BLaER1 treated with 17β-estradiol and CSF1 and Interleukin-3, amounts not matched to agents 10 nM and 100 nM (cell line): ENCODE measurements at regions not wholly inside any gene's neighbourhood (a gene's known extent, or its start where the extent isn't known, plus 50 kb on each side); places are given as distances from the start of the nearest gene placed in this dataset.

Experiments used
- H3K27ac ChIP-seq, 11 experiments: shearing (Covaris generic); formaldehyde crosslinking; 2 replicates each; pipeline ENCODE4 v1.8.1; 2022
- H3K27me3 ChIP-seq, 11 experiments: shearing (Covaris generic); formaldehyde crosslinking; 2 replicates each; pipeline ENCODE4 v1.8.1; 2022
- H3K36me3 ChIP-seq, 11 experiments: shearing (Covaris generic); formaldehyde crosslinking; 2 replicates each; pipeline ENCODE4 v1.8.1; 2022
- H3K4me1 ChIP-seq, 10 experiments: shearing (Covaris generic); formaldehyde crosslinking; 2 replicates each; pipeline ENCODE4 v1.8.1; 2022
- H3K4me2 ChIP-seq, 11 experiments: shearing (Covaris generic); formaldehyde crosslinking; 2 replicates each; pipeline ENCODE4 v1.8.1; 2022
- H3K4me3 ChIP-seq, 10 experiments: shearing (Covaris generic); formaldehyde crosslinking; 2 replicates each; pipeline ENCODE4 v1.8.1; 2022
- H3K9ac ChIP-seq, 11 experiments: shearing (Covaris generic); formaldehyde crosslinking; 2 replicates each; pipeline ENCODE4 v1.8.1; 2022
- H3K9me3 ChIP-seq, 11 experiments: shearing (Covaris generic); formaldehyde crosslinking; replicated peaks in 1 of 11; 2 replicates each; pipeline ENCODE4 v1.8.1; 2022
- H4K20me1 ChIP-seq, 11 experiments: shearing (Covaris generic); formaldehyde crosslinking; 2 replicates each; pipeline ENCODE4 v1.8.1; 2022
- Cebpa-rat ChIP-seq, 11 experiments: shearing (Covaris generic); IDR thresholded peaks; 2 replicates each; pipeline ENCODE4 v1.8.1; 2022

- Histone ChIP-seq H3K27ac (peak overlapping the region in 6 of 11 experiments; percentile 23 to 54 (median 38); a peak in 8 of 22 replicates), H3K4me2 (peak overlapping the region in 7 of 11 experiments; percentile 14 to 71 (median 52); a peak in 13 of 22 replicates)
- TF ChIP-seq Cebpa-rat (IDR thresholded peaks at IDR 0.05): no peak
Measured at GRCh38 chr20:23197836-23198235, 111.7 kb upstream of the CD93 start.

GRCh38 chr20:23195636-23196035 is 109.5 kb upstream of the CD93 start:
- peaks cover 0 to 7% (median 0%) of the 10 kb centered on the region in 11 experiments; a peak in 1 of 22 replicates for H3K36me3 ChIP-seq
- peaks cover 0 to 35% (median 14%) of the 10 kb centered on the region in 11 experiments; a peak in 18 of 22 replicates for H3K9me3 ChIP-seq
- H4K20me1 ChIP-seq: no peaks in the 10 kb centered on the region
- H3K4me1 ChIP-seq: peaks cover 0 to 66% (median 48%) of the 10 kb centered on the region in 10 experiments; a peak in 14 of 20 replicates
- peak overlapping the region in 10 of 11 experiments; percentile 2 to 77 (median 62); a peak in 16 of 22 replicates for H3K27ac ChIP-seq
- H3K27me3 ChIP-seq: no peaks in the 10 kb centered on the region
- H3K9ac ChIP-seq: 0 out of 22 replicates have a peak overlapping the region, but pooled peaks of 1 of the 11 experiments have one; percentile 2
- H3K4me2 ChIP-seq: peak overlapping the region in 3 of 11 experiments; percentile 19 to 55 (median 19); a peak in 5 of 22 replicates
- TF ChIP-seq Cebpa-rat (IDR thresholded peaks at IDR 0.05): peak in 1 of 11 experiments; percentile 57; a peak in 1 of 22 replicates
- no peak overlapping the region; a peak in 1 of 20 replicates for H3K4me3 ChIP-seq

More at GRCh38 chr20:23197836-23198235, 111.7 kb upstream of the CD93 start:
- no peak overlapping the region for H3K4me3 ChIP-seq
- peaks cover 0 to 35% (median 14%) of the 10 kb centered on the region in 11 experiments; a peak in 18 of 22 replicates for H3K9me3 ChIP-seq
- H3K9ac ChIP-seq: no peak overlapping the region
- H3K4me1 ChIP-seq: peaks cover 0 to 87% (median 59%) of the 10 kb centered on the region in 10 experiments; a peak in 14 of 20 replicates
- H3K27me3 ChIP-seq: no peaks in the 10 kb centered on the region
- no peaks in the 10 kb centered on the region for H4K20me1 ChIP-seq
- H3K36me3 ChIP-seq: peaks cover 0 to 7% (median 0%) of the 10 kb centered on the region in 11 experiments; a peak in 1 of 22 replicates

- peak overlapping the region in 7 of 11 experiments; percentile 8 to 75 (median 55); a peak in 13 of 22 replicates for H3K4me2 ChIP-seq
- peak overlapping the region in 1 of 11 experiments; percentile 19; a peak in 1 of 22 replicates for H3K9ac ChIP-seq
Measured at GRCh38 chr20:23193801-23194384, 107.8 kb upstream of the CD93 start.

GRCh38 chr20:23192469-23192868 is 106.3 kb upstream of the CD93 start:
- Histone ChIP-seq H3K9me3 (peaks cover 0 to 35% (median 14%) of the 10 kb centered on the region in 11 experiments; a peak in 18 of 22 replicates), H3K4me2 (no peak overlapping the region), H3K4me1 (peaks cover 0 to 53% (median 20%) of the 10 kb centered on the region in 10 experiments; a peak in 13 of 20 replicates), H3K27ac (no peak overlapping the region), H4K20me1 (no peaks in the 10 kb centered on the region), H3K4me3 (no peak overlapping the region), H3K36me3 (peaks cover 0 to 7% (median 0%) of the 10 kb centered on the region in 11 experiments; a peak in 1 of 22 replicates), H3K9ac (no peak overlapping the region), H3K27me3 (no peaks in the 10 kb centered on the region)
- TF ChIP-seq Cebpa-rat (IDR thresholded peaks at IDR 0.05): no peak

More at GRCh38 chr20:23193801-23194384, 107.8 kb upstream of the CD93 start:
- H3K9me3 ChIP-seq: peaks cover 0 to 35% (median 14%) of the 10 kb centered on the region in 11 experiments; a peak in 18 of 22 replicates
- no peaks in the 10 kb centered on the region for H4K20me1 ChIP-seq
- TF ChIP-seq Cebpa-rat (IDR thresholded peaks at IDR 0.05): no peak
- peaks cover 0 to 65% (median 32%) of the 10 kb centered on the region in 10 experiments; a peak in 14 of 20 replicates for H3K4me1 ChIP-seq
- H3K4me3 ChIP-seq: peak overlapping the region in 2 of 10 experiments; percentile 13 to 25; a peak in 2 of 20 replicates
- H3K27ac ChIP-seq: peak overlapping the region in 9 of 11 experiments; percentile 26 to 77 (median 58); a peak in 15 of 22 replicates
- H3K36me3 ChIP-seq: peaks cover 0 to 7% (median 0%) of the 10 kb centered on the region in 11 experiments; a peak in 1 of 22 replicates
- H3K27me3 ChIP-seq: no peaks in the 10 kb centered on the region

- Histone ChIP-seq H3K36me3 (no peaks in the 10 kb centered on the region), H3K4me3 (no peak overlapping the region), H3K9ac (no peak overlapping the region), H4K20me1 (no peaks in the 10 kb centered on the region), H3K27ac (no peak overlapping the region), H3K4me1 (peaks cover 0 to 43% (median 20%) of the 10 kb centered on the region in 10 experiments; a peak in 13 of 20 replicates), H3K27me3 (no peaks in the 10 kb centered on the region), H3K4me2 (peak overlapping the region in 2 of 11 experiments; percentile 16 to 26; a peak in 3 of 22 replicates), H3K9me3 (peaks cover 0 to 30% (median 4%) of the 10 kb centered on the region in 11 experiments; a peak in 9 of 22 replicates)
- TF ChIP-seq Cebpa-rat (IDR thresholded peaks at IDR 0.05): no peak
Measured at GRCh38 chr20:23190557-23190956, 104.4 kb upstream of the CD93 start.

GRCh38 chr20:23189854-23190253 is 103.7 kb upstream of the CD93 start:
- H3K4me2 ChIP-seq: peak overlapping the region in 3 of 11 experiments; percentile 11 to 26 (median 16); a peak in 5 of 22 replicates
- H3K9me3 ChIP-seq: peaks cover 0 to 35% (median 5%) of the 10 kb centered on the region in 11 experiments; a peak in 10 of 22 replicates
- no peak overlapping the region for H3K27ac ChIP-seq
- no peaks in the 10 kb centered on the region for H3K27me3 ChIP-seq
- H4K20me1 ChIP-seq: no peaks in the 10 kb centered on the region
- H3K9ac ChIP-seq: no peak overlapping the region
- peaks cover 0 to 36% (median 15%) of the 10 kb centered on the region in 10 experiments; a peak in 13 of 20 replicates for H3K4me1 ChIP-seq
- no peak overlapping the region for H3K4me3 ChIP-seq
- H3K36me3 ChIP-seq: no peaks in the 10 kb centered on the region
- no peak for TF ChIP-seq Cebpa-rat (IDR thresholded peaks at IDR 0.05)

- Histone ChIP-seq H3K9me3 (peaks cover 0 to 31% (median 5%) of the 10 kb centered on the region in 11 experiments; a peak in 10 of 22 replicates), H3K9ac (no peak overlapping the region), H3K27ac (no peak overlapping the region), H3K4me2 (peak overlapping the region in 2 of 11 experiments; percentile 11 to 16; a peak in 1 of 22 replicates), H3K27me3 (no peaks in the 10 kb centered on the region), H3K4me1 (peaks cover 0 to 30% (median 10%) of the 10 kb centered on the region in 10 experiments; a peak in 13 of 20 replicates), H3K4me3 (no peak overlapping the region), H4K20me1 (no peaks in the 10 kb centered on the region), H3K36me3 (no peaks in the 10 kb centered on the region)
- TF ChIP-seq Cebpa-rat (IDR thresholded peaks at IDR 0.05): no peak
Measured at GRCh38 chr20:23189341-23189740, 103.2 kb upstream of the CD93 start.

GRCh38 chr20:23188377-23189169 is 102.4 kb upstream of the CD93 start:
- Histone ChIP-seq H3K27ac (no peak overlapping the region), H3K4me3 (no peak overlapping the region), H3K9ac (no peak overlapping the region), H3K4me1 (peaks cover 0 to 23% (median 2%) of the 10 kb centered on the region in 10 experiments; a peak in 10 of 20 replicates), H3K27me3 (no peaks in the 10 kb centered on the region), H4K20me1 (no peaks in the 10 kb centered on the region), H3K4me2 (no peak overlapping the region), H3K36me3 (no peaks in the 10 kb centered on the region), H3K9me3 (peaks cover 0 to 23% (median 5%) of the 10 kb centered on the region in 11 experiments; a peak in 9 of 22 replicates)
- TF ChIP-seq Cebpa-rat (IDR thresholded peaks at IDR 0.05): no peak
